HG02852 (cell line): ENCODE measurements at regions not wholly inside any gene's neighbourhood (a gene's known extent, or its start where the extent isn't known, plus 50 kb on each side); places are given as distances from the start of the nearest gene placed in this dataset.

Experiments
- ATAC-seq: cut with Tn5 transposase; IDR thresholded peaks from one replicate; pipeline ENCODE4 v1.9.1; 2021; ENCODE audit warnings: mild to moderate bottlenecking, moderate library complexity; ENCODE audit not compliant: unreplicated experiment

DNA sequence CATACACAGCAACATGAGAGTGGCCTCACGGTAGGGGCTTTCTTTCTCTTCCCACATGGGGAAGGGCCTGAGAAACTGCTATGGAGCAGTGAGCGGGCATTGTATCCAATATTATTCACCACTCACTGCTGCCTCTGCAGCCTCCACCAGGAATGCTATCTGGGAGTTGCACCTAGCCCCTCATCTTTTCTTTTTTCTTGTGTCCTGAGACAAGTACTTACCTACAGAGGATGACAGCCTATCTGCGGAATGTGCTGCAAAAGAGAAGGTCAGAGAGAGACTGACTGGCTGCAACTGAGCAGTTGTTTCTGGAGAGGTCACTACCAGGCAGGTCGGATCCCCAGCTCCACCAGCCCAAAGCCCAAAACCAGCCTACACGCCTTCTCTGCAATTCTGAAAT is 52.1 kb upstream of the HTATIP2 start:
- no peak for ATAC-seq

DNA sequence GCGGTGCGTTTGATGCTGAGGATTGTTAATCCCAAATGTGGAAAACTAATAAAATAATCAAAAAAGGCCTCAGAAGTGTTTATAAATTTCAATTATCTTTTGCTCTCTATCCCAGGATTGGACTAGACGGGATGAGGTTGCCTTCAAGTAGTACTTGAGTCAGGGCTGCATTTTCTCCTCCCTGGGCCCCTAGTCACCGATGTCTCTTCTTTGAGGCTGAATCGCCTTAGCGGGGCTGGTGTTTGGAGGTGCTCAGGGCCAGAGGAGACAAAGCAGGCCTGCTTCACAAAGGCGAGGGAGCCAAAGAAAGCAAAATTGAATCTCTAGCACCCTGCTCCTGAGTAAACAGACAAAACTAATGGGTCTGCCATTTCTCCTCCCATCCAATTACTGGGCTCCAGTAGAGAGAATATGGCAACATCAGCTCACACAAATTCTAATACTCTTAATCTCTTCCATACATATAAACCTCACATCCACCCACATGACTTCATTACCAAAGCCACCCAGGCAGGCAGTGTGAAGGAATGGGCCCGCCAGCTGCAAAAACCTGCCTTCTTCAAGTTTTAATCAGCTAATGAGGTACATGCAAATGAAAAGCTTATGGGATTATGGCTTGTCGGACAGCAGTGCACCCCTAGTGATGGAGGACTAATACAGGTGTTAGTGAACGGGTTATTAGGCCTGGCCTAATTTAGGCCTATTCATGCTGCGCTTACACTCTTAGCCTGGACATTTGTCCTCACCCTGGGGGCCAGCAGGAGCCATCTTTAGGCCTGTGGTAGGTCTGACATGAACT is 52.7 kb upstream of the HTATIP2 start:
- no peak for ATAC-seq

DNA sequence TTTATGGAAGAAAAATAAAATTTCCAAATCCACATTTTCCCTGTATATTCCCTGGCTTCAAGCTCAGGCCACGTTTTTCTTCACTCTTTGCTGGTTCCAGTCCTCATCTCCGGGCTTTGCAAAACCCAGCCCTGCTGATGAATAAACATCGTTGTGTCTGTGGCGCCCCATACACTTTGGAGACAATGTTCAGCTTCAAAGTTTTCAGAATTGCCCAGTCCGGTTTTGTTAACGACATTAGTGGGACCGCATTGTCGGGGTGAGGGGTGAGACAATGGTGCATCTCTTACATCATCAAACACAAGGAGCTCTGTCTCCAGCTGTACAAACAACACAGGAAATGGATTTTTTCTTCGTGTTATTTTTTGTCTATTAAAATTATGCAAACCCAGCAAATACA is 53.4 kb upstream of the HTATIP2 start:
- no peak for ATAC-seq

DNA sequence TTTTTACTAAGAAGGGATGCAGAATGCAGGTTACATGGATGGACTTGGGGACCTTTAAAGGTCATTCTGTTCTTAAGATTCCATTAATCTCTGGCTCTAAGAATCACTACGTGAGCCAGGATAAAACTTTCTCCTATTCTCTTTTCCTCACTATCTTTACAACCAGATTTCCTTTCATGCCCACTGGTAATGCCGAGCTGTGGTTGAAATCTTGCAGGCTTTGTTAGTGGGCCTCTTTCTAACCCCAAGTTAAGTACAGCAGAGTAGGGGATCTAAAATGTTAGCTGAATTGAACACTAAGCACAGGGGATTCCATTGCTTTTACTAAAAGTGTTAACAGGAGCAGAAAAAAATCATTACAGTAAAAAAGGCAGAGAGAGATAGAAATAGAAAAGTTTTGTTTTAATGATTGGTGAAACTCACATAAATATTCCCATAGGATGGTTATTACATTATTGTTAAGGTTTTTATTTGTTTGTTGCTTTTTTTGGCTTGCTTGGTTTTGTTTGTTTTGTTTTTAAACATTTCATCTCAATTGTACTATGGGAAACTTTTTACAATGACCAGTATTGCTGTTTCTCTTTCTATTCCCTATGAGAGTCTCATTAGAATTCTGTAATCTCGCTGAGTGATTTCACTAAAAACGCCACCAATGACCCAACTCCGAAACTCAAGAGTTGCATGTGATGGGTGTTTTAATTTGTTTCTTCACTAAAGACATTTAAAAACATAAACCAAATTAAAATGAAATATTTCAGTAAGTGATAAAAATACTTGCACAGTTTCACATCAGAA is 54.1 kb upstream of the HTATIP2 start:
- ATAC-seq, result no peak

DNA sequence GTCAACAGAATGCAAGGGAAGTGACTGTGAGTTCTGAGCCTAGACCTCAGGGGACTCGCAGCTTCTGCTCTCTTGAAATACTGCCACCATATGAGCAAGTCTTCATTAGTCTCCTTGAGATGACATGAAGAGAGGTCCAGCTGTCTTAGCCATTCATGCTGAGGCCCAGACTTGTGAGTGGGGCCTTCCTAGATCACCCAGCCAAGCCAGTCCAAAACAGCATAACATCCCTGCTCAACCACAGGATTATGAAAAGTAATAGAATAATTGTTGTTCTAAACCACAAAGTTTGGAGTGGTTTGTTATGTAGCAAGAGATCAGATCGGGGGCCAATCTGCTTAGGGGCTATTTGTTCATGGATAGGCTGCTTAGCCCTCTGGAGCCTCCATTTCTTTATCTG is 54.9 kb upstream of the HTATIP2 start:
- ATAC-seq, result no peak

DNA sequence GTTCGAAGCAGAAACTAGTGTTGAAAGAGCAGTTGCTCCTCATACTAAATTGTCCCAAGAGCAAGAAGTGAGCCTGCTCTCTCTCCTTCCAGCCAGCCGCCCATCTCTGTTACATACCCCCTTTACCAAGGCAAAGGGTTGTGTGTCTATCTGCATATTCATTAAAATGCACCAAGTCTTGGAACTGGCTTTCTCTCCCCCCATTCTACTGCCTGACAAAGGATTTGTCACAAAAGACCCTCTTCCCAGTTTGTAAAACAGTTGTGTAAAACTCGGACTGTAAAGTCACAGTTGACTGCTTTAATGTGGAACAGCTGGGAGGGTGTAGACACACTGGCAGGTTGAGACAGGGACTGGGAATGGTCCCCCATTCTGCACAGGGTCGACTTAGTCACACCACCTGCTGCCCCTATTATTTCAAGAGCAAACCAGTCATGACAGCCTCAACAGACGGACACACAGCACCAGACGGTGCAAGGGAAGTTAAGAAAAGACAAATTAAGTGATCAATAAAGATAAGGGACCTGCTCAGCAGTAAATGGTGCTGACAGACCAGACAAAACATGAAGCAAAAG is 60.0 kb upstream of the HTATIP2 start:
- no peak for ATAC-seq

DNA sequence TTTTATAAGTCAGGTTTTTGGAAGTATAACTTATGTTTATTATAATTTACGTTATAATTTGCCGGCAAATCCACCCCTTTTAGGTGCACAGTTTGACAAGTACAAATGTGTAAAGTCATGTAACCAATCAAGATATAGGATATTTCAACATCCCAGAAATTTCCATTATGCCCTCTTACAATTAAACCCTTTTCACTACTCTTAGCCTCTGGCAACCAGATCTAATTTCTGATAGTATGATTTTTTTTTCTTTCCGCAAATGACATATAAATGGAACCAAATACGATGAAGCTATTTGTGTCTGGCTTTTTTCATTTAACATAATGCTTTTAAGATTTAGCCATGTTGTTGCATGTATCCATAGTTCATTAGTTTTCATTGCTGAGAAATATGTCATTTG is 69.5 kb upstream of the HTATIP2 start:
- no peak for ATAC-seq

DNA sequence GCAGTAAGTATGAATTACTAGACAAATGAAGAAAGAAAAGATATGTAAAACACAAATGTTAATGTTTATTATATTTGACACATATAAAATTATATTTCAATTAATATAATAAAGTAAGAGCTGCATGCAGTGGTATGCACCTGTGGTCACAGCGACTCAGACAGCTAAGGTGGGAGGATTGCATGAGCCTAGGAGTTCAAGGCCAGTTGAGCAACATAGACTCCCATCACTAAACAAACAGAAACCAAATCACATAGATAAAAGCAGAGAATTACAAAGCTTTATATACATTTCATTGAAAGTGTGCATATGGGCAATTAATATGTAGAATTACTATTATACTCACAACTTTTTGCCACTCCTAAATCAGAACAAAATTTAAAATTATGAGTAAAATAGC is 70.0 kb upstream of the HTATIP2 start:
- no peak for ATAC-seq

DNA sequence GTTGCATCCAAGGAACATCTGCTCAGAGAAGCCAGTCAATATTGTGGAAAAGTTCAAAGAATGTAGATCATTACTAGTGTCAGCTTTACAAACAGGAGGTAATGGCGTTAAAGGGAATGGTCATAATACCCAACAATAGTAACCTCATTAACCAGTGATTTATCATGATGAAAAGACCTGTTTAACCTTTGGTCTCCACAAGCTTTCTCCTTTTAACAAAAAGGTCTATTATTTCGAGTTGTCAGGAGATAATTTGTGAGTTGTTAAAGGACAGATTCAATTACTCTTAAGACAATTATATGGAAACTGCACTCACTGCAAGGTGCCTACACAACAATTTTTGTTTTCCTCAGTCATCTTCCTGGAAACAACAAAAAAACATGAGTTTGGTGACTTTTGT is 73.8 kb upstream of the HTATIP2 start:
- ATAC-seq, result no peak

DNA sequence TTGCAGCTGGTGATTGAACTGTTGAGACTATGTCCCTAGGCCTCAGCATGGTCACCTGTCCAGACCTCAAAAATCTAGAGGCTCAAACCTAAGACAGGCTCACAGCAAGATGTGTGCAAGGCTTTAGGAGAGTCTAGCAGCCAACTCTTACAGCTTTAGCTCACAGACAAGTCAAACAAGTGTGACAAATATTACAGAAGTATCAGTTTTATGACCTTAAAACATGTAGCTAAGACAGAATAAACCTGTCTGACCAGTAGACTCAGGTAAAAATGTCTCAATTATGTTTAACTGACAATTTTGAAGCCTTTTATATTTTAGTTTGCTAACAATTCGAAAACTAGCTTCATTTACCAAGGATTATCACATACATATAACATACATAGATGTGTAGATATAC is 80.0 kb upstream of the HTATIP2 start:
- no peak for ATAC-seq

DNA sequence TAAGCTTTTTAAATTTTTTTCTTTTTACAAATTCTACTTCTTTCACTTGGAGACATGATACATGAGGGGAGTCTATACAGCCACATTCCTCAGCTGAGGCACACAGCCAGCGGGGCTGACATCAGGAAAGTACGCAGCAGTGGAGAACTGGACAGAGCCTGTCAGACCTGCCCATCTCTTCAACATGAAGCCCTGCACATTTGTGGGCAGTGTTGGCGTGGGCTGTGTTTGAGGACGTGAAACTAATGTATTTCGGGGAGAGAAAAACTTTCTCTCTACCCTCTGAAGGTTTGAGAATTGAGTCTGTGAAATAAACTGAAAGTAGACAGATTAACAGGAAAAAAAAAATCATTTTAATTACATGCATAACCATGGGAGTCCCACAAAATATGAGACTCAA is 84.8 kb upstream of the HTATIP2 start:
- ATAC-seq, result no peak

DNA sequence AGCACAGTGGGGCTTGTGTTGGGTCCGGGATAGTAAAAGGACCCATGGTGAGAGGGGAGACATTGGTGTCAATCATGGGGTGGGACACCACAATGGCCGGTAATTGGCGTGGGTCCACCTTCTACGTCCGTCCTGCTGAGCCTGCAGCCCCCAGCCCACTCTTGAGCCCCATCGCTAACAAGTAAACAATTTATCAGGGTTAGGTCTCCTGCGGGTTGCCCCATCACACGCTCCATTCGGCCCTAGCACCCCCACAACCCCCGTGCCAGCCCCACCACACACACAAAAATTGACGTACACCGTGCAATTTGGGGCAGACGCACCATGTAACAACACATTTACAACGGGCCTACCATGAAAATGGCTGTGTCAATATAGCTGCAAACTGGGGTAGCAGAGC is 86.5 kb upstream of the HTATIP2 start:
- no peak for ATAC-seq

DNA sequence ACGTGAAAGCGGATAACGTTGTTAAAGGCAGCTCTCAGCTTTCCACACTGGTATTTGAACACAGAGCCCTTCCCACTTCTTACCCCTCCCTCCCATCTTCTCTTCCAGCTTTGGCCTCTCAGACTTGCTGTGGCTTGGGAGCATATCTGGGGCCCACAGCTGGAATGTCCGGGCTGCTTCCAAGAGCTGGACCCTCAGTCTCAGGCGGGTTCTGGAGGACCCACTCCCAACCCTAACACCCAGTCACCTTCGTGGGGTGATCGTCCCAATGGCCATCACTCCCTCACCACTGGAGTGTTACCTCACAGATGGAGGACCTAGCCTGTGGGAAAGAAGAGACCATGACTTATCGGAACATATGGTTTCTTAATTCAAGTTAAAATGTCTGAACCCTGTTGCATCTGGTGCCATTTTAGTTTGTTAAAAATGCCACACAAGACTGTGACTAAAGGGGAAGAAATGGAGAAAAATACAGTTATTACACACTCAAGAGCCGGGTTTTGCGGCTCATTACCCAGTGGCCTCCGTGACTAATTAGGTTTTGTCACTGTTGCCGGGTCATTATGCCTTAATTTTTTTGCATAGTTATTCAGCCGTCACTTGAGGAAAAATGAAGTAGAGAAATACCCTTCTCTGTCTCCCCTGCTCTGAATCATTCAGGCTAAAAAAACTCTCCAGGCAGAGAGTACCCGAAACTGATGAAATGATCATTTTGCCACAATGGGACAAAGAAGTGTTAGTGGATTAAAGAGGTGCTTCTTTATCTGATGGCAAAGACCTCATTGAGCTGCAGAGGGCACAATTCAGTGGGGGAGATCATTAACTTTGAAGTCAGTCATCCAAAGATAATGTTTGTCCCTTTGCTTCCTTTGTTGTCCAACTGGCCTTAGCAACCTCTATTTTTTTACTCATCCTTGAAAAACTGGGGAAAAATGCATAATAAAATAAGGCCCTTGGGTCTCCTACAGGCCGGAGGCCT is 87.2 kb upstream of the HTATIP2 start:
- ATAC-seq, result no peak

DNA sequence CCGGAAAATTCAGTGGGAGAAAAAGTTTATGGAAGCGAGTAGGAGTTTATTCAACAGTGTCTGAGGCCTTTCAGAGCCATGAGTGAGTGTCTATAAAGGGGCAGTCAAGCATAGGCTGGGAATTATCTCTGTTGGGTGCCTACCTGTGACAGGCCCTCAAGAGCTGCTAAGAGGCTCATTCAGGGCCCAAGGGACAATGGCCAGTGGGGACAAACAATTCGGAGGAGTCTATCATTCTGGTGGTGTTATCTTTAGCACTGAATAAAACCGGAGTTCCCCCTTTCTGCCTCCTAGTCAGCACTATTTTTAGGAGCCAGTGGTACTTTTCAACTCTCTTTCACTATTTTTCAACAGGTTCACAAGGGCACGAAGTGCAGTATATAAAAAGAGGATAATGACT is 89.5 kb upstream of the HTATIP2 start:
- peak; percentile 51 for ATAC-seq

DNA sequence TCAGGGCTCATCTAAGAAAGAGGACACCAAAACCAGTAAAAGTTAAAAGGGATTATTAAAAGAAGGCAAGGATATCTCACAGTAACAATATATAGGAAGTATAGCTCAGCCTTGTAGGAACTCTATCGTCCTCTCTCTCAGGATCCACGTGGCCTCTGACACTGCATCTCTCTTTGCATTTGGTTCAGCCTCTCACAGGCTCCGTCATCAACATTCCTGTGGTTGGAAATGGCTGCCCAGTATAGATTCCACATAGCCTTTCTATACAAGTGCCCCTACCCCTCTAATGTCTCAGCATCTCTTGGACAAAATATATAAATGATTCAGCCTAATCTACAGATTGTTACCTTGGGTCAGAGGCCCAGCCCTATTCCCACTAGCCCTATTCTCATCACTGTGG is 101.3 kb upstream of the DBX1 start:
- no peak for ATAC-seq

DNA sequence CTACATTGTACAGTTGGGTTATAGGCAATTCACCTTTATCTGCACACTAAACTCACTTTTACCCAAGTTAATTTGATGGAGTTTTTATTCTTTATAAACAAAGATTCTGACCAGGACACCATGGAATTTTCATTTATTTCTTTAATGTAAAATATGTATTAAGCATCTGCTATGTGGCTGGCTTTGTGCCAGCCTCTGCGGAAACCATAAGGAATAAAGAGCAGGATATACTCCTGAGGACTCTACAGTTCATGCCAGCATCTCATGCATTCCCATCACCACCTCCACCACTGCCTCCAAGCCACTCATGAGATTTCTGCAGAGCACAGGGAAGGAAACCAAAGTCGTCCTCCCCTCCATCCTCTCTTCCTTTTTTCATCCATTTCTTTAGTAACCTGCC is 100.0 kb upstream of the DBX1 start:
- no peak for ATAC-seq

DNA sequence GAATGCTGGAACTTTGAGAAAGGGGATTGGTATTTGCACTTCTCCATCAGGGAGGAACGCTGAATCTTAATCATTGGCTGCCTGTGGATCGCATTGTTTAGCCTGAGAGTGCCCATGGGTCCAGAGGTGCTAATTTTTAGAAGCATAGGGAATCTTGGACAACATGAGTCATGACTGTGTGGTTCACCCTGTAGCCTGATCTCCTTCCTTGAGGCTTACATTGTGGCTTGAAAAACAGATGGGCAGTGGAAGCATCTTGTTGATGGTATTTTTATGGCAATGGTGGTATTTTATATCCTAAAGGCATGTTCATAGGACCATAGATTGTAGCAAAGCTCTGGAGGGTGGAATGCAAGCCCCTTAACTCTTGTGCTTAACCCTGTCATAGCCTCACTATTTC is 99.2 kb upstream of the DBX1 start:
- ATAC-seq, result no peak

DNA sequence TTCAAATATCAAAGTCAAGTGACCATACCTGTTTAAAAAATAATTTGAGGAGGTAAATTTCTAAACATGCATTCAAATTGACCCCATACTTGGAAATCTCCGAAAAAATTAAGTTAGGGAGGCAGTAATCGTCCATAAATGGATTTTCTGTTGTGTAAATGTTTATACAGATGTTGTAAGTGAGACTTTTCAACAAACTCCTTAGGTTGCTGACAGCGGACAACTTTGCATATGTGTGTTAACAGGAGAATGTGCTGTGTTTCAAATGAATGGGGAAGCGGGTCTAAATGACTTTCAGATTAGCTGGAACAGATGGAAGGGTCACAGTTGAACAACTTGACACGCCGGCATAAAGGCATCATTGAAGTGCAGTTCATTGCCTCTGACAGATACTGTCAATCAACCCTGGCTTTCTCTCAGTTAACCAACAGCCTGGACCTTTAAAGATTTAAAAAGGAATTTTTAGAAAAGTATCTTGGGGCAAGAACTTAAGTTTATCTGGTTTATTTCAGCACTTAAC is 98.2 kb upstream of the DBX1 start:
- ATAC-seq, result no peak

DNA sequence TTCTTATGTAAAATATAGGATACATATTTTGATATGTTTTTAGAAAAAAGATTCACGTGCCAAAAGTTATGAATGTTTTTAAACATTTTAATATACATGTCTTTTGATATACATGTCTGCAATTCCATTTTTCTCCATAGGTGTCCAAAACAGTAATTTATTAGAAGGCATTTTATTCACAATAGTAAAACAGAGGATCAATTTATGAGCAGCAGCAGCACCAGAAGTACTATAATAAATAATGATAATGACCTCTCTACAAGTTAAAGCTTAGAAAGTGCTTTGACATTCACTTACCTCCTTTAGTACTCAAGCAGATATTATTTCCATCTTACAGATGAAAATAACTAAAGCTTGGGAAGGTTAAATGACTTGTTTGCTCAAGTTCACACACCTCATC is 96.7 kb upstream of the DBX1 start:
- ATAC-seq, result no peak

DNA sequence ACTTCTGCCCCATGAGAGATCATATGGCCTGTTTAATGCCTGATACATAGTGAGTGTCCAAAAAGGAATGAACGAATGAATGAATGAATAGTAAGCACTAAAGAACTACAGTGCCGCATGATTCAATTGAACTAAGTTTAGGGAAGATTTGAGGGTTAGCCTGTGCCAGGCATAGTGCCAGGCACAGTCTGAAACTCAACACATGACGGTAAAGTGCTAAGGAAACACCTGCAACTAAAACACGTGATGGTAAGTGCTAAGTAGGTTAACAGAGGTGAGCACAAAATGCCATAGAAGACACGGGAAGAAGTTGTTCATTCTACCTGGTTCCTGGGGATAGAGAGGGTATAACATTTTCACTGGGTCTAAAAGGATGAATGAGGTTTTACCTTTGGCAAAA is 93.5 kb upstream of the DBX1 start:
- ATAC-seq, result no peak

DNA sequence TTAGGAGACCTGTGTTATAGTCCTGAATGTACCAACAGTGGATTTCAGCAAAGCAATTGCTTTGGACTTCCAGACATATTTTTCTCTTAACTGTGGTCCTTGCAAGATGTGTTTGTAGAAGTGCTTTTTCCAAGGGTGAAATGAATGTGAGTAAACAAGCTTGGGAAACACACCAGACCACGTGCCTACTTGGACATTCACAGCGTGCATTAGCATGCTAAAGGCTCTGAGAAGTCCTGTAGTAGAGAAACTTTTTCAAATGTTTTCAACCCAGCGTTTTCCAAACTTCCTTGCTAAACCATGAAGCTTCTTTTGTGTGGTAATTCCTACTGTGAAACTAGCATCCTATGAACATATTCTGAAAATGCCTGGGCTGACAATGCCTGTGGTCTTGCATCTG is 91.2 kb upstream of the DBX1 start:
- no peak for ATAC-seq
